Endothelial cell of umbilical vein (primary cell): ENCODE measurements at regions not wholly inside any gene's neighbourhood (a gene's known extent, or its start where the extent isn't known, plus 50 kb on each side); places are given as distances from the start of the nearest gene placed in this dataset.

Experiments
- BruUV-seq: library from RNA; stranded (reverse); fragments of 400-500 nt; replicated peaks from 2 replicates; lab custom pipeline; 2021; lab: Mats Ljungman, UMichigan
- CTCF ChIA-PET: fragments of 300-600, 350-600 bp; sonication (Branson Sonifier 250); formaldehyde crosslinking; loops from one replicate; lab custom pipeline; 2021; ENCODE audit warnings: antibody characterized with exemption, inconsistent platforms; lab: Charles Lee
- POLR2A ChIA-PET: fragments of 300-600, 350-600 bp; sonication (Branson Sonifier 250); formaldehyde crosslinking; loops from one replicate; lab custom pipeline; 2021; ENCODE audit warnings: antibody characterized with exemption, inconsistent platforms; lab: Charles Lee
- DNase-seq: peaks from one replicate; pipeline ENCODE4 v3.0.0-alpha.2; 2011; ENCODE audit warnings: low read depth, low spot score
- FAIRE-seq: peaks from 2 replicates; lab custom pipeline; 2011; peaks lifted over from hg19 to GRCh38; lab: Jason Lieb, UNC
- H2AFZ ChIP-seq: 2 replicates; pipeline ENCODE4 v1.6.0; 2012; ENCODE audit warnings: low read depth, low read length, control low read depth, inconsistent platforms
- H3K27ac ChIP-seq: 2 replicates; pipeline ENCODE4 v1.5.1; 2011; ENCODE audit warnings: low read depth, mild to moderate bottlenecking, control low read depth, low read length, moderate library complexity; ENCODE audit not compliant: insufficient read depth
- H3K27me3 ChIP-seq, 2 experiments: 2 replicates each; pipeline versions ENCODE4 v1.6.0 to v1.6.1; 2011; ENCODE audit warnings: low read length in 2 of 2, mixed read lengths in 1 of 2; ENCODE audit not compliant: control insufficient read depth in 2 of 2, insufficient read depth in 2 of 2
- H3K36me3 ChIP-seq, 2 experiments: 2 replicates in 1 of 2; 3 replicates in 1 of 2; pipeline ENCODE4 v1.5.1; 2011; ENCODE audit warnings: low read length in 2 of 2, mild to moderate bottlenecking in 1 of 2, moderate library complexity in 1 of 2; ENCODE audit not compliant: control insufficient read depth in 2 of 2, insufficient read depth in 2 of 2; ENCODE audit errors: extremely low read depth in 1 of 2
- H3K4me1 ChIP-seq: 3 replicates; pipeline ENCODE4 v1.5.1; 2011; ENCODE audit warnings: mild to moderate bottlenecking, low read length; ENCODE audit not compliant: control insufficient read depth, insufficient read depth; ENCODE audit errors: extremely low read depth
- H3K4me2 ChIP-seq: 2 replicates; pipeline ENCODE4 v1.6.1; 2011; ENCODE audit warnings: low read length, control low read depth, mixed read lengths; ENCODE audit not compliant: insufficient read depth
- H3K4me3 ChIP-seq, 3 experiments: fragments of 200-600 bp in 1 of 3; sonication (generic), shearing (Covaris generic) in 1 of 3; replicated peaks in 1 of 3; 2 replicates each; pipeline ENCODE4 v1.5.1; 2011 to 2016; ENCODE audit warnings: control low read depth in 3 of 3, low read length in 3 of 3, mild to moderate bottlenecking in 2 of 3, inconsistent platforms in 1 of 3, low read depth in 1 of 3, moderate library complexity in 1 of 3; ENCODE audit not compliant: insufficient read depth in 1 of 3
- H3K79me2 ChIP-seq: 2 replicates; pipeline ENCODE4 v1.6.0; 2012; ENCODE audit warnings: low read length, inconsistent platforms; ENCODE audit not compliant: control insufficient read depth, insufficient read depth
- H3K9ac ChIP-seq: replicated peaks from 2 replicates; pipeline ENCODE3; 2011; ENCODE audit warnings: low read length, control low read depth; ENCODE audit not compliant: insufficient read depth; ENCODE audit errors: extremely low read depth
- H3K9me1 ChIP-seq: replicated peaks from 3 replicates; pipeline ENCODE4 v1.6.0; 2011; ENCODE audit warnings: mild to moderate bottlenecking, low read length; ENCODE audit not compliant: control insufficient read depth, insufficient read depth; ENCODE audit errors: extremely low read depth
- H3K9me3 ChIP-seq: replicated peaks from 2 replicates; pipeline ENCODE4 v1.5.1; 2012; ENCODE audit warnings: low read length, inconsistent platforms; ENCODE audit not compliant: control insufficient read depth, insufficient read depth
- H4K20me1 ChIP-seq: replicated peaks from 2 replicates; pipeline ENCODE3; 2011; ENCODE audit warnings: mild to moderate bottlenecking, low read length; ENCODE audit not compliant: control insufficient read depth, insufficient read depth; ENCODE audit errors: extremely low read depth
- EZH2 ChIP-seq: IDR thresholded peaks from 2 replicates; pipeline ENCODE4 v1.6.1; 2012; ENCODE audit warnings: borderline replicate concordance, low read depth, mild to moderate bottlenecking, moderate library complexity, low read length, inconsistent platforms; ENCODE audit not compliant: severe bottlenecking
- FOS ChIP-seq: IDR thresholded peaks from 2 replicates; pipeline ENCODE4 v1.6.1; 2011; ENCODE audit warnings: mild to moderate bottlenecking, low read length, moderate library complexity, borderline replicate concordance; ENCODE audit not compliant: insufficient read depth
- GATA2 ChIP-seq: IDR thresholded peaks from 2 replicates; pipeline ENCODE4 v1.7.0; 2011; ENCODE audit warnings: low read depth, mild to moderate bottlenecking, moderate library complexity, mixed read lengths, low read length; ENCODE audit not compliant: insufficient read length, insufficient read depth
- JUN ChIP-seq: IDR thresholded peaks from 2 replicates; pipeline ENCODE4 v1.6.1; 2011; ENCODE audit warnings: borderline replicate concordance, low read depth; ENCODE audit not compliant: insufficient read length, insufficient read depth
- MYC ChIP-seq: IDR thresholded peaks from one replicate; pipeline ENCODE4 v1.6.1; 2011; ENCODE audit warnings: mild to moderate bottlenecking, low read depth, low read length
- POLR2A ChIP-seq: IDR thresholded peaks from 2 replicates; pipeline ENCODE4 v1.6.1; 2012; ENCODE audit warnings: low read depth, mild to moderate bottlenecking, control low read depth, low read length
- POLR2AphosphoS5 ChIP-seq: IDR thresholded peaks from 2 replicates; pipeline ENCODE4 v1.6.1; 2012; ENCODE audit warnings: low read depth, mild to moderate bottlenecking, control low read depth, low read length, moderate library complexity; ENCODE audit not compliant: insufficient read depth
- dilution Hi-C: fragments of 300-500 bp; cut with MboI; formaldehyde crosslinking; loops from one replicate; pipeline ENCODE4 v1.15.0; 2019; ENCODE audit warnings: low sequenced_read_pairs; ENCODE audit not compliant: extremely low pct_ligation_motif_present
- intact Hi-C: fragments of 100-400 bp; cut with micrococcal nuclease; formaldehyde crosslinking; loops from one replicate; pipeline ENCODE4 v1.10.0; 2022
- TF ChIP-seq, protein P1 (sequence below), 2 donors: IDR thresholded peaks; 1 replicate in 1 of 2; 2 replicates in 1 of 2; pipeline ENCODE4 v1.5.1; 2011; ENCODE audit warnings: low read length in 2 of 2, mild to moderate bottlenecking in 2 of 2, moderate library complexity in 2 of 2, control low read depth in 1 of 2, inconsistent platforms in 1 of 2, low read depth in 1 of 2; ENCODE audit not compliant: insufficient read depth in 1 of 2; ENCODE audit errors: extremely low read depth in 1 of 2
- TF ChIP-seq, protein P2 (sequence below): IDR thresholded peaks from 2 replicates; pipeline ENCODE4 v1.6.1; 2011; ENCODE audit not compliant: insufficient read depth, insufficient read length

DNA sequence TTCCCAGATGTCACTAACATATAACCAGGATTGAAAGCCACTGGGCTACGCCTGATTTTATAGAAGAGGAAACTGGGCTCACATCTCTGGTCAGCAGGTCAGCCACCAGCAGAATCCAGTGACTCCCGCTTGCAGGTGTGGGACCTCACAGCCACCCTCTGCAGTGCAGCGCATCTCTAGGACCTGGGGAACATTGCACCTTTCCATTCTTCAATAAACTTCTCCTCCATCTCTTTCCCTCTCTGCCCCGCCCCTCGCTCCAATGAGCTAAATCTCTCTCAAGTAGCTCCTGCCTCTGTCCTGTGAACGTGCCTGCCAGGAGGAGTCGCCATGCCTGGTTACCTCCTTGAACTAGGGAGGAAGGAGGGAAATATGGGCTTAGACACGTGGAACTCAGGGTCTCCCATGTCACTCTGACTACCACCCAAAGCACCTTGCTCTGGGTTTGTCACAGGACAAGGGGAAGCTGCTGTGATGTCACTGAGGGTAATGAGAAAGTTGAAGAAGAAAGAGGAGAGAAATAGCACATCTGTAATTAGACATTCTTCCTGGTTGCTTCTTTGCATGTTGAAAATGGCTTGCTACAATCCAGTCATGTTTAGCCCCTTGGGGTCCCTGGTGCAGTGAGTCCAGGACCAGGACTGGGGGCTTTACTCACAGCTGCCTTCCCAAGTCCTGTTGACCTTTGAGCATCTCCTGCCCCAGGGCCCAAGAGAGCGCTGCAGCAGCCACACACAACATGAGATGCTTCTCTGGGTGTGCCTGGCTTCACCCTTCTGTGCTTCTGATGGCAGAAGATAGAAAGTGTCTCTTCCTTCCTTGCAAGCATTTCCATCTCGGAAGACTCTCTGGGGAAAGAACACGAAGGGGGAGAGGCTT, 469.4 kb downstream of the PREX1 start:
- H3K9me3 ChIP-seq = no peaks in the 10 kb centered on the region
- FAIRE-seq (no peak), DNase-seq (no peak)
- H3K36me3 ChIP-seq = no peaks in the 10 kb centered on the region
- dilution Hi-C loops (no loop called here), intact Hi-C loops (no loop called here)
- no peak overlapping the region for H2AFZ ChIP-seq
- TF ChIP-seq GATA2 (no peak), POLR2A (no peak), FOS (no peak), POLR2AphosphoS5 (no peak), EZH2 (no peak), JUN (no peak), MYC (no peak)
- TF ChIP-seq, protein P1, sequence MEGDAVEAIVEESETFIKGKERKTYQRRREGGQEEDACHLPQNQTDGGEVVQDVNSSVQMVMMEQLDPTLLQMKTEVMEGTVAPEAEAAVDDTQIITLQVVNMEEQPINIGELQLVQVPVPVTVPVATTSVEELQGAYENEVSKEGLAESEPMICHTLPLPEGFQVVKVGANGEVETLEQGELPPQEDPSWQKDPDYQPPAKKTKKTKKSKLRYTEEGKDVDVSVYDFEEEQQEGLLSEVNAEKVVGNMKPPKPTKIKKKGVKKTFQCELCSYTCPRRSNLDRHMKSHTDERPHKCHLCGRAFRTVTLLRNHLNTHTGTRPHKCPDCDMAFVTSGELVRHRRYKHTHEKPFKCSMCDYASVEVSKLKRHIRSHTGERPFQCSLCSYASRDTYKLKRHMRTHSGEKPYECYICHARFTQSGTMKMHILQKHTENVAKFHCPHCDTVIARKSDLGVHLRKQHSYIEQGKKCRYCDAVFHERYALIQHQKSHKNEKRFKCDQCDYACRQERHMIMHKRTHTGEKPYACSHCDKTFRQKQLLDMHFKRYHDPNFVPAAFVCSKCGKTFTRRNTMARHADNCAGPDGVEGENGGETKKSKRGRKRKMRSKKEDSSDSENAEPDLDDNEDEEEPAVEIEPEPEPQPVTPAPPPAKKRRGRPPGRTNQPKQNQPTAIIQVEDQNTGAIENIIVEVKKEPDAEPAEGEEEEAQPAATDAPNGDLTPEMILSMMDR (IDR thresholded peaks at IDR 0.05; ENCODE audit: extremely low read depth in 1 of 2, insufficient read depth in 1 of 2, low read depth in 1 of 2, low read length in 2 of 2) = no peak
- TF ChIP-seq, protein P2, sequence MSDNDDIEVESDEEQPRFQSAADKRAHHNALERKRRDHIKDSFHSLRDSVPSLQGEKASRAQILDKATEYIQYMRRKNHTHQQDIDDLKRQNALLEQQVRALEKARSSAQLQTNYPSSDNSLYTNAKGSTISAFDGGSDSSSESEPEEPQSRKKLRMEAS = no peak
- H3K4me3 ChIP-seq = no peak overlapping the region
- no peaks in the 10 kb centered on the region for H4K20me1 ChIP-seq
- peaks cover 0 to 1% of the 10 kb centered on the region in 2 experiments for H3K27me3 ChIP-seq
- no peak overlapping the region for H3K9ac ChIP-seq
- CTCF ChIA-PET = no interaction called here
- no peaks in the 10 kb centered on the region for H3K9me1 ChIP-seq
- no peak overlapping the region for H3K27ac ChIP-seq
- no peaks in the 10 kb centered on the region for H3K4me1 ChIP-seq
- H3K79me2 ChIP-seq = no peaks in the 10 kb centered on the region
- POLR2A ChIA-PET = no interaction called here
- no TSS peak for BruUV-seq
- H3K4me2 ChIP-seq = no peak overlapping the region
